Esophagus muscularis mucosa (tissue), 4 donors: ENCODE measurements at regions not wholly inside any gene's neighbourhood (a gene's known extent, or its start where the extent isn't known, plus 50 kb on each side); places are given as distances from the start of the nearest gene placed in this dataset.

Experiments
- DNase-seq: peaks from one replicate; pipeline ENCODE4 v3.0.0-alpha.2; 2017; ENCODE audit errors: extremely low spot score
- H3K27ac ChIP-seq, 4 donors: fragments of 200-600 bp; sonication (generic); replicated peaks in 1 of 4; 1 replicate in 3 of 4; 2 replicates in 1 of 4; pipeline ENCODE4 v1.5.1; 2016 to 2019; ENCODE audit warnings: mild to moderate bottlenecking in 1 of 4
- H3K27me3 ChIP-seq, 4 donors: fragments of 200-600 bp; sonication (generic); one replicate each; pipeline versions ENCODE4 v1.5.1 to v1.6.0; 2016 to 2019
- H3K36me3 ChIP-seq, 4 donors: fragments of 200-600 bp; sonication (generic); one replicate each; pipeline ENCODE4 v1.5.1; 2016 to 2019
- H3K4me1 ChIP-seq, 4 donors: fragments of 200-600 bp; sonication (generic); one replicate each; pipeline ENCODE4 v1.5.1; 2016 to 2019
- H3K4me3 ChIP-seq, 4 donors: fragments of 200-600 bp; sonication (generic); 1 replicate in 2 of 4; 2 replicates in 2 of 4; pipeline ENCODE4 v1.5.1; 2016 to 2019; ENCODE audit warnings: mild to moderate bottlenecking in 4 of 4, moderate library complexity in 1 of 4
- H3K9me3 ChIP-seq, 4 donors: fragments of 200-600 bp; sonication (generic); 1 replicate in 3 of 4; 2 replicates in 1 of 4; pipeline ENCODE4 v1.5.1; 2016 to 2019
- EP300 ChIP-seq: sonication (generic); formaldehyde crosslinking; IDR thresholded peaks from one replicate; pipeline ENCODE4 v1.6.1; 2017; ENCODE audit warnings: antibody characterized with exemption
- POLR2A ChIP-seq: fragments of 450-650 bp; IDR thresholded peaks from one replicate; pipeline ENCODE4 v1.6.1; 2017; ENCODE audit warnings: antibody characterized with exemption, moderate library complexity, mild to moderate bottlenecking, low read depth
- POLR2AphosphoS5 ChIP-seq, 2 donors: sonication (generic); formaldehyde crosslinking; IDR thresholded peaks; one replicate each; pipeline ENCODE4 v1.6.1; 2017; ENCODE audit warnings: antibody characterized with exemption in 2 of 2
- WGBS: methylation state at CpG from one replicate; pipeline ENCODE4 v1.1.5; 2018; 5-methylcytosine and 5-hydroxymethylcytosine counted together
- intact Hi-C: fragments of 100-400 bp; cut with DNase I; formaldehyde crosslinking; loops from one replicate; pipeline ENCODE4 v1.15.1; 2023
- TF ChIP-seq, protein P1 (sequence below), 3 experiments: fragments of 200-600 bp in 2 of 3; fragments of 450-650 bp in 1 of 3; sonication (generic) in 2 of 3; IDR thresholded peaks; one replicate each; pipeline ENCODE4 v1.5.1; 2017 to 2019; ENCODE audit warnings: antibody characterized with exemption in 3 of 3, mild to moderate bottlenecking in 2 of 3, moderate library complexity in 1 of 3

DNA sequence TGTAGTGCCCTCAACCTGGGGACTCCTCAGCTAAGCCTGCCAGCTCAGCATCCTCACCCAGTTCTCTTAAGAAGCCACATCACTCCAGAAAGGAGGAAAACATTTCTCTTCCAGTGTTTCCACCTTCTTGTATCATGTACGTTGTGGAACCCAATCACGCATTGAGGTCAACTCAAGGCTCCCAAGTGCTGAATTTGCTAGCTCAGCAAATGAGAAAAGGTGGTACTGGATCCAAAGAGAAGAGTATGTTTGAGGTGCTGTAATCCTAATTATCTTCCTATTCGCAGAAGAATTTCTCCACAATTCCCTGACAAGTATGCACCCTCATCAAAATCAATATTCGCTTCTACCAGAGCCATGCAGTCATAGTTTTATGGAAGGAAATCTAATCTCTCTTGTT lies 335.0 kb upstream of the C16orf82 start:
- Histone ChIP-seq H3K4me3 (no peak overlapping the region), H3K27me3 (peaks cover 0 to 3% (median 0%) of the 10 kb centered on the region in 4 donors), H3K9me3 (no peaks in the 10 kb centered on the region), H3K36me3 (no peaks in the 10 kb centered on the region), H3K27ac (no peak overlapping the region), H3K4me1 (no peaks in the 10 kb centered on the region)
- no peak for TF ChIP-seq EP300
- no peak for TF ChIP-seq POLR2A
- TF ChIP-seq, protein P1, sequence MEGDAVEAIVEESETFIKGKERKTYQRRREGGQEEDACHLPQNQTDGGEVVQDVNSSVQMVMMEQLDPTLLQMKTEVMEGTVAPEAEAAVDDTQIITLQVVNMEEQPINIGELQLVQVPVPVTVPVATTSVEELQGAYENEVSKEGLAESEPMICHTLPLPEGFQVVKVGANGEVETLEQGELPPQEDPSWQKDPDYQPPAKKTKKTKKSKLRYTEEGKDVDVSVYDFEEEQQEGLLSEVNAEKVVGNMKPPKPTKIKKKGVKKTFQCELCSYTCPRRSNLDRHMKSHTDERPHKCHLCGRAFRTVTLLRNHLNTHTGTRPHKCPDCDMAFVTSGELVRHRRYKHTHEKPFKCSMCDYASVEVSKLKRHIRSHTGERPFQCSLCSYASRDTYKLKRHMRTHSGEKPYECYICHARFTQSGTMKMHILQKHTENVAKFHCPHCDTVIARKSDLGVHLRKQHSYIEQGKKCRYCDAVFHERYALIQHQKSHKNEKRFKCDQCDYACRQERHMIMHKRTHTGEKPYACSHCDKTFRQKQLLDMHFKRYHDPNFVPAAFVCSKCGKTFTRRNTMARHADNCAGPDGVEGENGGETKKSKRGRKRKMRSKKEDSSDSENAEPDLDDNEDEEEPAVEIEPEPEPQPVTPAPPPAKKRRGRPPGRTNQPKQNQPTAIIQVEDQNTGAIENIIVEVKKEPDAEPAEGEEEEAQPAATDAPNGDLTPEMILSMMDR (IDR thresholded peaks at IDR 0.05) = no peak
- TF ChIP-seq POLR2AphosphoS5 (IDR thresholded peaks at IDR 0.05) = no peak
- no peak for DNase-seq
- intact Hi-C loops = no loop called here
- WGBS = 94% methylated on average over 4 of the region's 4 CpGs

DNA sequence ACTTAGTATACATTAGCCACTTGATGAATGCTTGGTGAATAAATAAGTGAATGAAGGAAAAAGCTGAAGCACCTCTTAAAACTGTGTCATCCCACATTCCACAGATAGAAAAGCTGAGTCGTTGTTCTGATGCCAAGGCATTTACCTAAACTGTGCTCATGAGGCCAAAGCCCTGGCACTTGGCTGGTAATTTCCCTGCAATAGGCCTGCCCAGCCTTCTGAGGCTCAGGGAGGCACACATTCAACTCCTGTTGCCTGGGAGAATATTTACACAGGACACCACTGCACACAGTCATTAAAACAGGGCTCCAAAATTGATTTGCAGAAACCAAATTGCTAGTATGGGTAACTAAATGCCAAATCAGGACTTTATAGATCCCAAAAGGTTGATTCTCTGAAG lies 333.0 kb upstream of the C16orf82 start:
- no peaks in the 10 kb centered on the region for H3K9me3 ChIP-seq
- no peaks in the 10 kb centered on the region for H3K4me1 ChIP-seq
- no peak for DNase-seq
- TF ChIP-seq POLR2AphosphoS5 (IDR thresholded peaks at IDR 0.05) = no peak
- TF ChIP-seq, protein P1 (IDR thresholded peaks at IDR 0.05) = no peak
- no peak for TF ChIP-seq EP300
- no peak for TF ChIP-seq POLR2A
- H3K36me3 ChIP-seq = no peaks in the 10 kb centered on the region
- intact Hi-C loops = no loop called here
- 92% methylated on average over 1 of the region's 1 CpG for whole genome bisulfite sequencing
- no peak overlapping the region for H3K27ac ChIP-seq
- H3K4me3 ChIP-seq = no peak overlapping the region
- H3K27me3 ChIP-seq = no peaks in the 10 kb centered on the region

DNA sequence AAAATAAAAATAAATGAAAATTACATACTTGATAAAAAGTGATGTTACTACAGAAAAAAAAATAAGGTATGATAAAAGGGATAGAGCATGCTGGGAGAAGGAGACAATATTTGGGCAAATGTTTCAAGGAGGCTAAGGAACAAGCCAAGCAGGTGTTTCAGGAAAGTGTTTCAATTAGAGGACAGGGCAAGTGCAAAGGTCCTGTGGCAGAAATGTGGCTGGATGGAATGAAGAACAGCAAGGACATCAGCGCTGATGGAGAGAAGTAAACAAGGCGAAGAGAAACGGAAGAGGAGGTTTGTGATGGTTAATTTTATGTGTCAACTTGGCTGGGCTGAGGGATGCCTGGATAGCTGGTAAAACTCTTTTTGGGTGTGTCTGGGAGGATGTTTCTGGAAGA lies 331.2 kb upstream of the C16orf82 start:
- no peak for TF ChIP-seq POLR2AphosphoS5 (IDR thresholded peaks at IDR 0.05)
- TF ChIP-seq, protein P1 (IDR thresholded peaks at IDR 0.05) = no peak
- no peak for TF ChIP-seq EP300
- intact Hi-C loops = no loop called here
- Histone ChIP-seq H3K36me3 (no peaks in the 10 kb centered on the region), H3K9me3 (no peaks in the 10 kb centered on the region), H3K4me3 (no peak overlapping the region), H3K4me1 (no peaks in the 10 kb centered on the region), H3K27me3 (no peaks in the 10 kb centered on the region), H3K27ac (no peak overlapping the region)
- DNase-seq = no peak
- WGBS = 77% methylated on average over 3 of the region's 3 CpGs

DNA sequence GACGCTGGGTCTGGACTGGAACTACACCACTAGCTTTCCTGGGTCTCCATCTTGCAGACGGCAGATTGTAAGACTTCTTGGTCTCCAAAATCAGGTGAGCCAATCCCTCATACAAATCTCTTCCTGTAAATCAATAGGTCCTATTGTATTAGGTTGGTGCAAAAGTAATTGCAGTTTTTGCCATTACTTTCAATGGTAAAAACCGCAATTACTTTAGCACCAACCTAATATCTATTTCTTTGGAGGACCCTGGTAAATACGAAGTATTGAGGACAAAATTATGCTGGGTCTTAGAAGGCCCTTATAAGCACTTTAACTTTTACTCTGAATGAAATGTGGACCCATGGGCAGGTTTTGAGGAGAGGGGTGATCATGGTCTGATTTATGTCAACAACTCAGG lies 330.6 kb upstream of the C16orf82 start:
- Histone ChIP-seq H3K4me3 (no peak overlapping the region), H3K4me1 (no peaks in the 10 kb centered on the region), H3K27ac (no peak overlapping the region), H3K27me3 (no peaks in the 10 kb centered on the region), H3K9me3 (no peaks in the 10 kb centered on the region), H3K36me3 (no peaks in the 10 kb centered on the region)
- TF ChIP-seq, protein P1 (IDR thresholded peaks at IDR 0.05) = no peak
- TF ChIP-seq POLR2AphosphoS5 (IDR thresholded peaks at IDR 0.05) = no peak
- no peak for TF ChIP-seq POLR2A
- TF ChIP-seq EP300 = no peak
- intact Hi-C loops = no loop called here
- WGBS = 80% methylated on average over 4 of the region's 4 CpGs
- DNase-seq = no peak

DNA sequence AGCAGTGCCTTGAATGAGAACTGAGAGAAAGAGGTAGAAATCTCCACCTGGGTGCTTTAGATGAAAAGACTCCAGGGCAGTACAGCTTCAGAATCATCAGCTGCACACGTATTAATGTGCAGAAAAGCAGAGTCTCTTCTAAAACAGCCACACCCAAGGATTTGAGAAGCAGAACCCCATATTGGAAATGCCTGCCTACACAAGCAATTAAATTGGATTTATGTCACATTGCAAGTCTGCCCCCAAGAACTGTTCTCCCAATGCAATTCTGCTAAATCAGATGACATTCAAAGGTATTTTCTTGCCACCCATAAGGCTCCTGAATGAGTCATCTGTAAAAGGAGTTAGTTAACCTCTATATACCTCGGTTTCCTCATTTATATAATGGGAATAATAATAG lies 326.0 kb upstream of the C16orf82 start:
- Histone ChIP-seq H3K4me3 (no peak overlapping the region), H3K27me3 (no peaks in the 10 kb centered on the region), H3K27ac (no peak overlapping the region), H3K4me1 (peaks cover 0 to 4% (median 0%) of the 10 kb centered on the region in 4 donors), H3K36me3 (no peaks in the 10 kb centered on the region), H3K9me3 (no peaks in the 10 kb centered on the region)
- WGBS = 81% methylated on average over 2 of the region's 2 CpGs
- intact Hi-C loops = no loop called here
- TF ChIP-seq POLR2AphosphoS5 (IDR thresholded peaks at IDR 0.05) (no peak), EP300 (no peak), POLR2A (no peak)
- TF ChIP-seq, protein P1 (IDR thresholded peaks at IDR 0.05) = no peak
- no peak for DNase-seq
